Stimulated activated CD8-positive, alpha-beta memory T cell treated with anti-CD3 and anti-CD28 coated beads, Interleukin-4, amount 100 ng/mL, for 48 hours (primary cell): ENCODE measurements at regions not wholly inside any gene's neighbourhood (a gene's known extent, or its start where the extent isn't known, plus 50 kb on each side); places are given as distances from the start of the nearest gene placed in this dataset.
"Not testable (repeated sequence)": the region's sequence is repeated elsewhere in the genome, so short reads cannot be mapped to it uniquely, and the experiment has no call there.

Experiments used
- DNase-seq: peaks from one replicate; pipeline ENCODE4 v3.0.0-alpha.2; 2020

DNA sequence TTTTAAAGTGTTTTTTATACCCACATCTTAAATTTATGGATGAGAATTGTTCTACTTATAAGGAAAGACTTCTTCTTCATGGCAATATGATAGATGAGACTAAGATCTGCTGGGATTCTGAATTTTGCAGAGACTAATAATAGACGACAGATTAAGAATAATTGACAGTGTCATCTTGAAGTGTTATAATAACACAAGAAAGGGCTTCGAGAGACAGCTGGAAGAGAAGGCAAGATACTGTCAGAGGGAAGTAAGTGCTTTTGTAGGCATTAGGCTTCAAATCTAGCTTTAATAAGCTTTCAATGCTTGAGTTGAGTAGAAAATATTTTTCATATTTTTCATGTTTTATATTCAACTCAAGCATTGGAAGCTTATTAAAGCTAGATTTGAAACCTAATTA lies 797.6 kb upstream of the PABPC4L start:
- DNase-seq, result no peak

DNA sequence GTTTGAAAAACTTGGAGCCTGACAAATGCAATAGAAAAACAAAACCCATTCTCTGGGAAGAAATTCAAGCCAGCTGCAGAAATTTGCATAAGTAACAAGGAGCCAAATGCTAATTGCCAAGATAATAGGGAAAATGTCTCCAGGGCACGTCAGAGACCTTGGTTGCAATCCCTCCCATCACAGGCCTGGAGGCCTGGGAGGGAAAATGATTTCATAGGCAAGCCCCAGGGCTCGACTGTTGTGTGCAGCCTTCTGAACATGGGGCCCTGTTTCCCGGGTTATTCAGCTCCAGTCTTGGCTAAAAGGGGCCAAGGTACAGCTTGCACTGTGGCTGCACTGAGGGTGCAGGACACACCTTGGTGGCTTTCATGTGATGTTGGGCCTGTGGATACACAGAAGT lies 760.4 kb upstream of the PABPC4L start:
- DNase-seq, result no peak

DNA sequence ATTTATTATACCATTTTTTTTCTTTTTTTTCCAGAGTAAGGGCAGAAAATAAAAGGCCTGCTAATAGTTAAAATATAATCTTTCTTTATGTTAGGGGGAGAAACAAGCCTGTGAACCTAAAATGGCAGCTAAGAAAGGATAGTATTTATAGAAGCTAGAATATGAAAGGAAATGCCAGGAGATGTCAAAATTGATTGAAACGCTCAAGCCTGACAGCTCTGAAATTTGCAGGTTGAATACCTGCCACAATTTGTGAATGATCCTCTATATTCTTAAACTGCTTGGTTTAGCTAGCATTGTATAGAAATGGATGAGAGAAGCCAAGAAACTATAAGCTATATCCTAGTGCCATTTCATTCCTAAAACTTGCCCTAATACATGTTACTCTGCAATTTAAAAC lies 757.3 kb upstream of the PABPC4L start:
- no peak for DNase-seq

DNA sequence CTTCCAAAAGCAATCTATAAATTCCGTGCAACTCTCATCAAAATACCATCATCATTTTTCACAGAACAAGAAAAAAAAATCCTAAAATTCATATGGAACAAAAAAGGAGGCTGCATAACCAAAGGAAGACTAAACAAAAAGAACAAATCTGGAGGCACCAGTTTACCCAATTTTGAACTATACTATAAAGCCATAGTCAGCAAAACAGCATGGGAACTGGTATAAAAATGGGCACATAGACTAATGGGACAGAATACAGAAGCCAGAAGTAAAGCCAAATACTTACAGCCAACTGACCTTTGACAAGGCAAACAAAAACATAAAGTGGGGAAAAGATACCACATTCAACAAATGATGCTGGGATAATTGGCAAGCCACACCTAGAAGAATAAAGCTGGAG lies 753.5 kb upstream of the PABPC4L start:
- DNase-seq, result no peak

DNA sequence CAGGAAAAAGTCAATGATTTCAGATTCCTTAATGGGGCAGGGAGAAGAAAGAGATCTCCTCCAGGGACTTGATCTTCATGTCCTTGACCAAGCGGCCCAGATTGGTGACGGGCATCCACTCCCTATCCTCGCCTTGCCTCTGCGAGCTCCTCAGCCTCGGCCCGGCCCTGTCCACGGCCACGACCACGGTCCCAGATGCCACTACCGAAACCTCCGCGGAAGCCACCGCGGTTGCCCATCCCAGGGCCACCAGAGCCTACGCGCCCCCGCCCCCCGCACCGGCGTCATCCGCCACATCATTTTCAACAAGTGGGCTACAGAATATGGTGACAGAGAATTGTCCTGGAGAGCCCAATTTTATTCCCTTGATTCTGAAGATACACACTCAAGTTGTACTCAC lies 751.2 kb upstream of the PABPC4L start:
- DNase-seq, result no peak

DNA sequence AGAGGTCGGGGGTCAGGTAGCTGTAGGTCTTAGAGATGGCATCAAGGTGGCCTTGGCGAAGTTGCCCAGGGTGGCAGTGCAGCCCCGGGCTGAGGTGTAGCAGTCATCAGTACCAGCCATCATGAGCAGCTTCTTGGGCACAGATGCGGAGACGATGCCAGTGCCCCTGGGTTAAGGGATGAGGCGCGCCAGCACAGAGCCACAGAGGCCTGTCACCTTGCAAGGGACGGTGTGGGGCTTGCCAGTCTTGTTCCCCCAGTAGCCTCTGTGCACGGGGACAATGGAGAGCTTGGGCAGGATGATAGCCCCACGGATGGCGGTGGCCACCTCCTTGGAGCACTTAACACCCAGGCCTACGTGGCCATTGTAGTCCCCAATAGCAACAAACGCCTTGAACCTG lies 750.7 kb upstream of the PABPC4L start:
- DNase-seq, result no peak

DNA sequence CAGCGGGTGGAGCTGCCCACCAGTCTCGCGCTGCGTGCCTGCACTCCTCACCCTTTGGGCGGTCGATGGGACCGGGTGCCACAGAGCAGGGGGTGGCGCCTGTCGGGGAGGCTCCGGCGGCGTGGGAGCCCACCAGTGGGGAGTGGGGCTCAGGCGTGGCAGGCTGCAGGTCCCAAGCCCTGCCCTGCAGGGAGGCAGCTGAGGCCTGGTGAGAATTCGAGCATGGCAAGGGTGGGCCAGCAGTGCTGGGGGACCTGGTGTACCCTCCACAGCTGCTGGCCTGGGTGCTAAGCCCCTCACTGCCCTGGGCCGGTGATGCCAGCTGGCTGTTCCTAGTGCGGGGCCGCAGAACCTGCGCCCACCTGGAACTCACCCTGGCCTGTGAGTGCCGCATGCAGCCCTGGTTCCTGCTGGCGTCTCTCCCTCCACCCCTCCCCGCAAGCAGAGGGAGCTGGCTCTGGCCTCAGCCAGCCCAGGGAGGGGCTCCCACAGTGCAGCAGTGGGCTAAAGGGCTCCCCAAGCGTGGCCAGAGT lies 746.6 kb upstream of the PABPC4L start:
- no peak for DNase-seq

DNA sequence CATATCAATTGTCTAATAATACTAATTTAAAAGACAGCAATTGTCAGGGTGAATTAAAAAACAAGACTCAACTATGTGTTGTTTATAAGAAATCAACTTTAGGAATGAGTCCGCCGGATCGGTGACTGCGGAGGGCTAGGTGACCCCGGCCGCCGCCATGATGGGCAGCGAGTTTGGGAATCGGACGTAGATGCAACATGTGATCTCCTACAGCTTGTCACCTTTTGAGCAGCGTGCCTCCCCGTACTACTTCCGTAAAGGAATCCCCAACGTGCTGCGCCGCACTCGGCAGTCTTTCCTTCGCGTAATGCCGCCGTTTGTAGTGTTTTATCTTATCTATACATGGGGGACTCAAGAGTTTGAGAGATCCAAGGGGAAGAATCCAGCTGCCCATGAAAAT lies 742.5 kb upstream of the PABPC4L start:
- no peak for DNase-seq

DNA sequence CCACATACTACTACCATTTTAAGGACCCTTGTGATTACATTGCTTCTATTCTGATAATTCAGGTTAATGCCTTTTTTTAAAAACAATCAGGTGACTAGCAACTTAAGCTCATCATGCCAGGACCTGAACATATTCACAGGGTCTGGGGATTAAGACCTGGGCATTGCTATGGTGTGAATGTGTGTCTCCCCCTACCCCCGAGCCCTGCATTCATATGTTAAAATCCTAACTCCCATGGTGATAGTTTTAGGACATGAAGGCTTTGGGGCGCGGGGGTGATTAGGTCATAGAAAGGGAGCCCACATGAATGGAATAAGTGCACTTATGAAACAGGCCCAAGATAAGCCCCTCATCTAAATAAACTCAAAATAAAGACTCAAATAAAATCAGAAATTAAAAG lies 734.4 kb upstream of the PABPC4L start:
- DNase-seq, result no peak

DNA sequence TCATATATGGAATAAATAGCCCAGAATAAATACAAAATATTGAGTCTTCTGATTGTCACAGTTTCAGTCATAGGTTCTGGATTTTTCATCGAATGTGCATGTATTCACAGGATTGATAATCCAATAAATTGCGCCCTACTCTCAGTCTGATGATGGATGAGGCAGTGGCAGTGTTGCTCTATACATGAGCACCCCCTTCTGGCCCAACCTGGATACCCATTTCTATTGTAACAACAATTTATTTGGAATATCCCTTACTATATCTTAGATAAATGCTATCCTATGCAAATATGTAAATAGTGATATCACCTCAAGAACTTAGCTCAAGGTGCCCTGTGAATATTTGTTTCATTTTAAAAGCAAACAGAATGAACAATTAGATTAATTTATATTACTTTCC lies 733.7 kb upstream of the PABPC4L start:
- no peak for DNase-seq

DNA sequence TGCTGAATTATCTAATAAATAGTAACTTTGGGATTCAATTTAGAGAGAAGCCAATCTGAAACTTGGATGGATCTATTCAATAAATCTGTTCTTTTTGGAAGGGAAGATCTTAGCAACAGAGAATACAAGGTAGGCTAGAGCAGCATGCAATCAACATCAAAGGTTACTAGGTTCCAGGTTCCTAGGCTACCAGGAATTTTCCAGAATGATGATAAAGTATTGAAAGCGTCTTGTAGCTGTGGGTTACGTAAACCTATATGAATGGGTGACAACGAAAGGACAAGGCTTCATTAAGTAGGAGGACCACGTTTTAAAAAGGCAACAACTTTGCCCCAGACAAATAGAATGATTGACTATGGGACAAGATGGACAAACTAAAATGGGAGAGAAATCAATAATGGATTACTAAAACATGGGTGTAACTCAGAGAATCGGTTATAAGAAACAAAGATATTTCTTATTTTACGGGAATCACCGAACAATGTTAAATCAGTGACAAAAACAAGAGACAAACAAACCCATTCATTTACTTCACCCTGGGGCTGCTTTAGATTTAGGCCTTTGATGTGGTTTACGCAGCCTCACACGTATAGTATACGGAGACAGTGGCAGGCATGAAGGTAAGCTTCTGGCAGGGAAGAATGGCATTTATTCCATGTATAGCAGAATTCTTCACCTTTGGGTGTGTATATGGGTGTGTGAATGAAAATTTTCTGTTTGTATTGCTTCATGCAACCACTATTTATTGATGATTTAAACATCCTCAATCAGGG lies 732.6 kb upstream of the PABPC4L start:
- DNase-seq, result no peak

DNA sequence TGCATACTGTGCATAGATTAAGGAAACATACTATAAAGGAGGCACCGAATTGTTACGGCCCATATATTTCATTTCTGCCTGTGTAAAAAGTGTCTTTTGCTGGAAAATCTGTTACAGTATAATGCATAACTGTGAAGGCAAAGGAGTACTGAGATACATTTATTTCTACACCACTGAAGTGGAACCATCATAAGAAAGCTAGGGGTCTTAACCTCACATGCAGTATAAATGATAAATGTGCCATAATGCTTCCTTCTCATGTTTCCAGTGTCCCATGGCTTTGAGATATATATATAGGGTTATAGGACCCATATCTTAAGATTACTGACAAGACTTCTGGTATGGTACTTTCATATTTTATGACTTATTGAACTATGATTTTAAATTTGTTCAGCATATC lies 713.8 kb upstream of the PABPC4L start:
- DNase-seq, result no peak

DNA sequence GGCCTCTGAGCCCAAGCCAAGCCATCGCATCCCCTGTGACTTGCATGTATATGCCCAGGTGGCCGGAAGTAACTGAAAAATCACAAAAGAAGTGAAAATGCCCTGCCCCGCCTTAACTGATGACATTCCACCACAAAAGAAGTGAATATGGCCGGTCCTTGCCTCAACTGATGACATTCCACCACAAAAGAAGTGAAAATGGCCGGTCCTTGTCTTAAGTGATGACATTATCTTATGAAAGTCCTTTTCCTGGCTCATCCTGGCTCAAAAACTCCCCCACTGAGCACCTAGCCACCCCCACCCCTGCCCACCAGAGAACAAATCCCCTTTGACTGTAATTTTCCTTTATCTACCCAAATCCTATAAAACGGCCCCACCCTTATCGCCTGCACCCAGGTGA lies 712.7 kb upstream of the PABPC4L start:
- not testable (repeated sequence) for DNase-seq

DNA sequence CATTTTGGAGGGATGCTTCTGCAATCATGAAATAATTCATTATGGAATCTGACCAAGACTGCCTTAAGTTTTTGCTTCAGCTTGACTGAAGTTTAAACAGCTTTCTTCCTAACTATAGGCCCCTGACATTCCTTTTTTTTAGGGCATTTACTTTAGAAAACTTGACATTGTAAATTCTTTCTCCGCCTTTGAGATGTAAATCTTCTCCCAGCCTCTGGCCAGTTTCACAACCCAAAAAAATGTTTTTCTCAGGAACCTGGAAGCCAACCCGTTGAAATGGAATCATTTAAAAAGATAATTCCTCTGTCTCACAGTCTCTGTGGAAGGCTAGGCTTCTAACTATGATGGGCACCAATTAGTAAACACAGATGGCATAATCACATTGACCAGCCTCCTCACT lies 710.4 kb upstream of the PABPC4L start:
- DNase-seq, result no peak

DNA sequence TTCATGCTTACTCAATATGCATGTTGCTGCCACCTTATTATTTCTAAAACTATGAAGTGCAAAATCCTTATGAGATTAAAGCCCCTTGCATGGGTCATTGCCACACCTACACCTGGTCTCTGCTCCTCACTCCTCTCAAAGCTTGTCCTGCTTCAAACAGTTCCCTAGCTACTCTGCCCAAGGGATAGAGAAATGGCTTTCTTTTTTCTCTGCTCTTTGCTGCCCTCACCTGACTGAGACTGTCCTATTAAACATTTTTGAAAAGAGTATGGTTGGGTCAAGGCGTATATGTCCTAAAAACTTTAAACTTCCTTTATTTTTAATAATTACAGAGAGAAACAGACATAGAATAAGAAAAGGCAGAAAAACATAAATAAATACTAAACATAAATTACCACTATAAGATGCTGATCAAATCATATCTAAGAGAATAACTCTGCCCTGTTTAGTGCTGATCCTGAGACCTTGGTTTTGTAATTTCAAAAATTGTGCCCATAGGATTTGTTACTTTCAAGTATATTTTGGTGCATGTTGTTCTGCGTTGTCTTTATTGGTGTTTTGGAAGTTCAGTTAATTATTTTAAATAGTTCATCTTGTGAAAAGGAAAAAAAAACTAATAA lies 704.9 kb upstream of the PABPC4L start:
- DNase-seq, result no peak

DNA sequence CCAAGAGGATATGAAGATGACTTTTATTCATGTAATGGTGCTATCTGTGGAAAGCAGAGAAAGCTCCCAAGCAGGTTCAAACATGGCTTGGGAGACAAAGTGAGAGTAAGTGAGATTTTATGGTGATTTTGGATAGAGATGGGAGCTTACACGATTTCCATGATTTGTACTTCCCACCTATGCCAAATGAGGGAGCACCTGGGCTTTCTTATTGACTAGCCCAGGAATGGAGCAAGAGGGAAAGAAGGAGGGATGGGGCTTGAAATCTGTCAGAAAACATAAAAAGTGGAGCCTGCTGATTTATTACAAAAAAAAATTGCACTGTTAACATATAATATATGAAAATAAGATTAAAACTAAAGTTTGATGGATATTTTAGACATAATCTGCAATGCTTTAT lies 703.5 kb upstream of the PABPC4L start:
- DNase-seq, result no peak

DNA sequence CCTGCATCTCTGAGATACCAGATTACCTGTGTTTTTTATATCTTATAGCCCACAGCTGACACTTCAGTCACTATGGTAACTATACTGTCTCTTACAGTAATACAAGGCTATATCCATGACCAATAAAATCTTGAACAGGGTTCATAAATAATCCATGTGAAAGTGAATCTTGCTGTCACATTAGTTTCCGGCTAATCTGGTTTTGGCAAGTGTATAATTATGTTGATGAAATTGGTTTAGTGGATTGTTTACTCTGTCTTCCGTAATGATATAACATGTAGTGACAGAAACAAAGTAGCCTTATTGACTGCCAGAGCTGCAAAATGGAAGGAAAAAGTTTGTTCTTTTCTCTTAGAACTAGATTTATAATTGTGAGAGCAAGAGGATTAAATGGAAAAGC lies 686.6 kb upstream of the PABPC4L start:
- no peak for DNase-seq

DNA sequence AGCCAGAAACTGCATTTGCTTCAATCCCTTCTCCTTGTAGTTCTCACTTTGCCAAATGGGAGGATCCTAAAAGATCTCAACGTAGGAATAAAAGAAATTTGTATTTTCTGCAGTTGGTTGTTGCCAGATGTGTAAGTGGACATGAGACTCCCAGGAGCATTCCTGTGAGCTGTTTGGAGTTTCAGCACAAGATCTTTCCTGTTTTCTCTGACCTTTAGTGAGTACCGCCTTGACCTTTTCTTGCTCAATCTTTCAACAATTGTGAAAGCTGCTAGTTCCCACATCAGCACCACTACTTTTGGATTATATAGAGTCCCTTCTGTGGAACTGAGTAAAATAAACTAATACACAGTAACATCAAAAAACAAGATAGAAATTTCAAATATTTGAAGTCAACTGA lies 683.8 kb upstream of the PABPC4L start:
- DNase-seq, result no peak

DNA sequence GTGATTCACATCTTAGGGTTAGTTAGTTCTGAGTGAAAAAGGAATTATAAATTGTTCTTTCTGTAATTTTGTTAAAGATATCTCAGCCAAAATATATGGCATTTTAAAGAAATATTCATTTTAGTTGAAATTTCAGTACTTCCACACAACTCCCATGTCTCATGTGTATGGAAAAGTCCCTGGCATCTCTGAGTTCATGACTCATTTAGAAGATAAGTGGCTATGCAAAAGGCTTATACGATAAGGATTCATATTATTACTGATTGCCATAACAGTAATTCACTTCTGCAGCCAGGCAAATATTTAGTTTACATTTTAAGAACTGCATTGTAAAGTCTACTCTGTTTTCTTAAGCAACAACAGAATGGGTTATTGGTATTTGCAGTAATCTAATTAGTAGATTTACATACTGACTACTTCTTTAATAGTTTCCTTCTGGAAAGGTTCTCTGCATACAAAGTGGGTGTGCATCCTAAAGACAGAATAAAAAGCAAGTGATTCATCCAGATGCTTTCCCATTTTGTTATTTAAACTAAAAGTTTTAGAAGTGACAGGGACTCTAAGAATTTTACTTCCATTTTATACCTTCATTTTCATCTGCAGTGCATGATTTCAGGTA lies 682.4 kb upstream of the PABPC4L start:
- DNase-seq, result no peak

DNA sequence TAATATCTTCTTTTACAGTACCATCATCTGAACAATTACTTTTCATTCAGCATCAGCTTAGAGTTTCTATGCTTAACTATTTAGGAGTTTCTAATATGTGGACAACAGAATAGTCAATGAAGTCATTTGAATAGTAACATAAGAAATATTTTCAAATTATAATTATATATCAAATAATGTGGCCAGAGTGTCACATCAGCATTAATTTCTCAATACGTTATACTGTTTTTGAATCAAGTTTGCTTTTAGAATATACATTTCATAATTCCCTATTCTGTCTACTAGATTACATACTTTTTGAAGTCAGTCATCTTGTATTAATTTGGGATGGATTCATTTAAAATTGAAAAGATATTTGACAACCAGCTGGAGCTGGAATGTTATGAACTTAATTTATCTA lies 677.4 kb upstream of the PABPC4L start:
- no peak for DNase-seq

DNA sequence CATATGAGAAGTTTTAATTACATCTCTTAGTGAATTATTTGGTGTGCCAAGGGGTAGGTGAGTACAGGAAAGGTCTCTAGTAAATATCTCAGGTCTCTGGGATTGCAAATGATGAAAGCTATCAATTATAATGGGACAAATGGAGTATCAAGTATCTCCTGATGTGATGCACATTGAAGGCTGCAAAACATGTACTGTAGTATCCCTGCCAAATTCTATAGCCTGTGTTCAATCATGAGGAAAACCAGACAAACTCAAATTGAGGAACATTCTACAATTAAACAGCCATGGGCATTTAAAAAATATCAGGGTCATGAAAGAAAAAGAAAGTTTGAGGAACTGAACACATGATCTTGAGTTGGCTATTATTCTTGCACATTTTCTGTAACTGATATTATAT lies 665.4 kb upstream of the PABPC4L start:
- DNase-seq, result no peak

DNA sequence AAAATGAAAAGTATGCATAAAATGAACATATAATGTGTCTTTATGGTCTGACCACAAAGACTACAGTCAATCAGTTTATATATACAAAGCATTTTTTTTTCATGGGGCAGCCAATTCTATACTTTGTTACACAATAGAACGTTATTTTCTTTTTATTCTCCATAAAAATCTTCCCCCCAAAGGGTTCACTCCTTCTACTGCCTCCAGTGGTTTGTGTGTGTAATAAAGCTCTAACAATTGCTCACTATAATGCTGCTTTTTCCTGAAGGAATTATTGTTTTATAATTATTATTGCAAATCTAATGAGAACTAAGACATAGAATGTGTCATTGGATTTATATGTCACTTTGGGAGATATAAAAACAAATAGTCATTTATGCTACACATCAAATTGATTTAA lies 664.1 kb upstream of the PABPC4L start:
- DNase-seq, result no peak

DNA sequence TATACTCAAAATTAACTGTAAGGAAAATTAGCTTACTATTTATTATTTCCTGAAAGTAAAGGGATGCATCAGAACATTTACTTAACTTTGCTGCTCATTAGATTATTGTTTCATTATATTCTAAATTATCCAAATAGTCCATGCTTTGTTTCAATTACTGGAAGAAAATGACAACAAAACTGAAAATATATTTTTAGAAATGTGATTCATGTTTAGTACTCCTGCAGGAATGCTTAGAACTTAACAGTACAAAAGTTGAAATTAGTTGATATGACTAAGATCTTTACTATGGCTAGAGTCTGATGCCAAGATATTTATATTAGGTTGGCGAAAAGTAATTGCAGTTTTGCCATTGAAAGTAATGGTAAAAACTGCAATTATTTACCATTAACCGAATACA lies 660.5 kb upstream of the PABPC4L start:
- DNase-seq, result no peak

DNA sequence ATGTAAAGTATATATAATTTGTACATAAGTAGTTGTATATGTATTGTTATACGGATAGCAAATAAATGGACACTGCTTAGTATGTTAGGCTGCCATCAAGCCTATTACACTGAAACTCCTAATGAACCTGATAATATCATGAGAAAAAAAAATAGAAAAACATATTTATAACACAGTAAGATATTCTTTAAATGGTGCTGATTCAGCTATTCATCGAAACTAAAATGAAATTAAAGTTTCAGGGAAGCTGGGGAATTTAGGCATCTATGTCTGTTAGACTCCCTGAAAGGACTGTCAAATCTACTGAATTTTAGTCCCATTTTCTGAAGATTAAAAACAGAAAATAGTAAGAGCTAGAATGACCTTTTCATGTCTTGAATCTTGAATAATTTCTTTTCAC lies 647.1 kb upstream of the PABPC4L start:
- no peak for DNase-seq
